ENCODE measurements at regions not wholly inside any gene's neighbourhood (a gene's known extent, or its start where the extent isn't known, plus 50 kb on each side); places are given as distances from the start of the nearest gene placed in this dataset.
"Not testable (repeated sequence)": the region's sequence is repeated elsewhere in the genome, so short reads cannot be mapped to it uniquely, and the experiment has no call there.

GRCh38 chr2:203612246-203612645, 77.1 kb upstream of the RAPH1 start:
- Mint-ChIP-seq H3K36me3 (no peaks in the 10 kb centered on the region), H3K4me3 (no peak overlapping the region), H3K27me3 (peaks cover 5% of the 10 kb centered on the region), H3K27ac (no peak overlapping the region), H3K9me3 (no peaks in the 10 kb centered on the region), H3K4me1 (peaks cover 3% of the 10 kb centered on the region)
- POLR2A ChIA-PET: no interaction called here
- DNase-seq (no peak), ATAC-seq (ENCODE audit: low read depth) (no peak)

- POLR2A ChIA-PET: no interaction called here
- Mint-ChIP-seq H3K4me1 (peaks cover 2% of the 10 kb centered on the region), H3K9me3 (peaks cover 5% of the 10 kb centered on the region), H3K4me3 (no peak overlapping the region), H3K27ac (no peak overlapping the region), H3K36me3 (peaks cover 3% of the 10 kb centered on the region), H3K27me3 (no peaks in the 10 kb centered on the region)
- DNase-seq (no peak), ATAC-seq (ENCODE audit: low read depth) (no peak)
These were observed 84.3 kb upstream of the RAPH1 start for GRCh38 chr2:203619267-203619878.

- Mint-ChIP-seq H3K4me3 (no peak overlapping the region), H3K4me1 (peaks cover 2% of the 10 kb centered on the region), H3K9me3 (peaks cover 5% of the 10 kb centered on the region), H3K27ac (no peak overlapping the region), H3K27me3 (peaks cover 4% of the 10 kb centered on the region), H3K36me3 (peaks cover 3% of the 10 kb centered on the region)
- DNase-seq (no peak), ATAC-seq (ENCODE audit: low read depth) (no peak)
- POLR2A ChIA-PET: no interaction called here
These were observed 84.4 kb upstream of the CD28 start for GRCh38 chr2:203621981-203622515.

- peaks cover 3% of the 10 kb centered on the region for H3K9me3 Mint-ChIP-seq
- no peak for ATAC-seq (ENCODE audit: low read depth)
- H3K27me3 Mint-ChIP-seq: peaks cover 4% of the 10 kb centered on the region
- no peak overlapping the region for H3K27ac Mint-ChIP-seq
- POLR2A ChIA-PET: no interaction called here
- DNase-seq: no peak
- no peak overlapping the region for H3K4me3 Mint-ChIP-seq
- H3K36me3 Mint-ChIP-seq: peaks cover 3% of the 10 kb centered on the region
- peaks cover 2% of the 10 kb centered on the region for H3K4me1 Mint-ChIP-seq
These were observed 83.3 kb upstream of the CD28 start for GRCh38 chr2:203623096-203623495.

GRCh38 chr2:203623661-203624060, 82.8 kb upstream of the CD28 start:
- Mint-ChIP-seq H3K9me3 (peaks cover 3% of the 10 kb centered on the region), H3K27me3 (peaks cover 4% of the 10 kb centered on the region), H3K4me1 (peaks cover 2% of the 10 kb centered on the region), H3K4me3 (no peak overlapping the region), H3K27ac (no peak overlapping the region), H3K36me3 (peaks cover 3% of the 10 kb centered on the region)
- POLR2A ChIA-PET: no interaction called here
- ATAC-seq (ENCODE audit: low read depth) (no peak), DNase-seq (no peak)

- DNase-seq (no peak), ATAC-seq (ENCODE audit: low read depth) (no peak)
- H3K4me1 Mint-ChIP-seq: peaks cover 2% of the 10 kb centered on the region
- H3K4me3 Mint-ChIP-seq: no peak overlapping the region
- H3K27ac Mint-ChIP-seq: no peak overlapping the region
- peaks cover 3% of the 10 kb centered on the region for H3K36me3 Mint-ChIP-seq
- H3K9me3 Mint-ChIP-seq: peaks cover 2% of the 10 kb centered on the region
- POLR2A ChIA-PET: no interaction called here
- peaks cover 4% of the 10 kb centered on the region for H3K27me3 Mint-ChIP-seq
These were observed 80.7 kb upstream of the CD28 start for GRCh38 chr2:203625701-203626100.

- ATAC-seq (ENCODE audit: low read depth); H3K4me1 Mint-ChIP-seq; H3K27me3 Mint-ChIP-seq; H3K27ac Mint-ChIP-seq; H3K4me3 Mint-ChIP-seq; H3K36me3 Mint-ChIP-seq; H3K9me3 Mint-ChIP-seq; POLR2A ChIA-PET; DNase-seq: not testable (repeated sequence)
These were observed 80.2 kb upstream of the CD28 start for GRCh38 chr2:203626247-203626646.

- ATAC-seq (ENCODE audit: low read depth): no peak
- Mint-ChIP-seq H3K27me3 (peaks cover 4% of the 10 kb centered on the region), H3K27ac (no peak overlapping the region), H3K36me3 (peaks cover 3% of the 10 kb centered on the region), H3K9me3 (peaks cover 2% of the 10 kb centered on the region), H3K4me1 (peaks cover 2% of the 10 kb centered on the region), H3K4me3 (no peak overlapping the region)
- POLR2A ChIA-PET: no interaction called here
- DNase-seq: no peak
These were observed 79.3 kb upstream of the CD28 start for GRCh38 chr2:203626952-203627681.

- POLR2A ChIA-PET: no interaction called here
- ATAC-seq (ENCODE audit: low read depth): no peak
- Mint-ChIP-seq H3K27ac (no peak overlapping the region), H3K9me3 (no peaks in the 10 kb centered on the region), H3K4me3 (no peak overlapping the region), H3K27me3 (peaks cover 4% of the 10 kb centered on the region), H3K4me1 (peaks cover 2% of the 10 kb centered on the region), H3K36me3 (no peaks in the 10 kb centered on the region)
- DNase-seq: no peak
These were observed 76.7 kb upstream of the CD28 start for GRCh38 chr2:203629699-203630098.

- Mint-ChIP-seq H3K27ac (no peak overlapping the region), H3K9me3 (no peaks in the 10 kb centered on the region), H3K4me1 (peaks cover 2% of the 10 kb centered on the region), H3K36me3 (no peaks in the 10 kb centered on the region), H3K27me3 (peaks cover 4% of the 10 kb centered on the region), H3K4me3 (no peak overlapping the region)
- ATAC-seq (ENCODE audit: low read depth) (no peak), DNase-seq (no peak)
- POLR2A ChIA-PET: no interaction called here
These were observed 75.2 kb upstream of the CD28 start for GRCh38 chr2:203631068-203631757.

- no peak for DNase-seq
- Mint-ChIP-seq H3K9me3 (no peaks in the 10 kb centered on the region), H3K4me1 (peaks cover 22% of the 10 kb centered on the region), H3K27ac (peak overlapping the region; percentile 6), H3K27me3 (no peaks in the 10 kb centered on the region), H3K36me3 (peaks cover 2% of the 10 kb centered on the region), H3K4me3 (peak overlapping the region; percentile 11)
- no peak for ATAC-seq (ENCODE audit: low read depth)
- POLR2A ChIA-PET: no interaction called here
These were observed 69.6 kb upstream of the CD28 start for GRCh38 chr2:203636588-203637470.

- Mint-ChIP-seq H3K27ac (peak overlapping the region; percentile 6), H3K4me1 (peaks cover 22% of the 10 kb centered on the region), H3K27me3 (no peaks in the 10 kb centered on the region), H3K36me3 (peaks cover 2% of the 10 kb centered on the region), H3K4me3 (peak overlapping the region; percentile 11), H3K9me3 (no peaks in the 10 kb centered on the region)
- ATAC-seq (ENCODE audit: low read depth) (peak; percentile 63), DNase-seq (no peak)
- POLR2A ChIA-PET: interaction anchor here (0.7 kb wide), 2 partner anchors 84 to 230 kb away, joined by 3 to 5 read pairs; no protein-coding TSS in a partner anchor
These were observed 68.8 kb upstream of the CD28 start for GRCh38 chr2:203637471-203638167.

Measured in activated naive CD8-positive, alpha-beta T cell treated with anti-CD3 and anti-CD28 coated beads, Interleukin-2, amount 10 ng/mL, durations not matched to agents 7 days and 5 days (primary cell).